ENCODE measurements at regions not wholly inside any gene's neighbourhood (a gene's known extent, or its start where the extent isn't known, plus 50 kb on each side); places are given as distances from the start of the nearest gene placed in this dataset.
A peak's percentile ranks its signal among the peaks of the same experiment; 100 is the strongest.

GRCh38 chr11:112322173-112322790 is 61.6 kb upstream of the PLET1 start:
- DNase-seq (ENCODE audit: low read depth, low spot score), result no peak
- no TSS peak for BruUV-seq (replicated peaks)
- POLR2A ChIA-PET, result no interaction called here
- H3K4me3 ChIP-seq (ENCODE audit: low read depth in 2 of 2, low read length in 2 of 2), result no peak overlapping the region
- no peaks in the 10 kb centered on the region for H3K9me3 ChIP-seq (ENCODE audit: control insufficient read depth, insufficient read depth, low read depth, low read length)
- in situ Hi-C loops (cut with HindIII; ENCODE audit: low pct_unique_long_range_greater_than_20kb, low sequenced_read_pairs), result no loop called here
- CTCF ChIA-PET, result no interaction called here
- H3K4me1 ChIP-seq (ENCODE audit: control insufficient read depth, insufficient read depth, low read length), result no peaks in the 10 kb centered on the region
- no peaks in the 10 kb centered on the region for H3K36me3 ChIP-seq (ENCODE audit: control insufficient read depth, insufficient read depth, low read length)
- intact Hi-C loops (cut with micrococcal nuclease; ENCODE audit: unreplicated experiment), result no loop called here
- ATAC-seq, result 0 out of 2 replicates have a peak, but pooled peaks have one; percentile 30
- H3K27me3 ChIP-seq (ENCODE audit: control insufficient read depth, insufficient read depth, low read length), result peaks cover 2% of the 10 kb centered on the region; the same call in 1 of the 2 replicates
- no peak overlapping the region for H3K27ac ChIP-seq (ENCODE audit: low read length)
- no peak for TF ChIP-seq REST (IDR thresholded peaks at IDR 0.05; ENCODE audit: insufficient read depth in 1 of 2, low read depth in 2 of 2, low read length in 1 of 2)
- TF ChIP-seq TCF7L2 (IDR thresholded peaks at IDR 0.05; ENCODE audit: low read depth, low read length), result no peak
- TF ChIP-seq, protein P1, sequence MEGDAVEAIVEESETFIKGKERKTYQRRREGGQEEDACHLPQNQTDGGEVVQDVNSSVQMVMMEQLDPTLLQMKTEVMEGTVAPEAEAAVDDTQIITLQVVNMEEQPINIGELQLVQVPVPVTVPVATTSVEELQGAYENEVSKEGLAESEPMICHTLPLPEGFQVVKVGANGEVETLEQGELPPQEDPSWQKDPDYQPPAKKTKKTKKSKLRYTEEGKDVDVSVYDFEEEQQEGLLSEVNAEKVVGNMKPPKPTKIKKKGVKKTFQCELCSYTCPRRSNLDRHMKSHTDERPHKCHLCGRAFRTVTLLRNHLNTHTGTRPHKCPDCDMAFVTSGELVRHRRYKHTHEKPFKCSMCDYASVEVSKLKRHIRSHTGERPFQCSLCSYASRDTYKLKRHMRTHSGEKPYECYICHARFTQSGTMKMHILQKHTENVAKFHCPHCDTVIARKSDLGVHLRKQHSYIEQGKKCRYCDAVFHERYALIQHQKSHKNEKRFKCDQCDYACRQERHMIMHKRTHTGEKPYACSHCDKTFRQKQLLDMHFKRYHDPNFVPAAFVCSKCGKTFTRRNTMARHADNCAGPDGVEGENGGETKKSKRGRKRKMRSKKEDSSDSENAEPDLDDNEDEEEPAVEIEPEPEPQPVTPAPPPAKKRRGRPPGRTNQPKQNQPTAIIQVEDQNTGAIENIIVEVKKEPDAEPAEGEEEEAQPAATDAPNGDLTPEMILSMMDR (IDR thresholded peaks at IDR 0.05), result no peak
- TF ChIP-seq POLR2AphosphoS5 (IDR thresholded peaks at IDR 0.05; ENCODE audit: low read depth, low read length), result no peak

- Histone ChIP-seq H3K4me1 (ENCODE audit: control insufficient read depth, insufficient read depth, low read length) (no peaks in the 10 kb centered on the region), H3K4me3 (ENCODE audit: low read depth in 2 of 2, low read length in 2 of 2) (no peak overlapping the region), H3K9me3 (ENCODE audit: control insufficient read depth, insufficient read depth, low read depth, low read length) (no peaks in the 10 kb centered on the region), H3K36me3 (ENCODE audit: control insufficient read depth, insufficient read depth, low read length) (no peaks in the 10 kb centered on the region), H3K27me3 (ENCODE audit: control insufficient read depth, insufficient read depth, low read length) (0 out of 2 replicates have a peak, but pooled peaks cover 2% of the 10 kb centered on the region), H3K27ac (ENCODE audit: low read length) (no peak overlapping the region)
- DNase-seq (ENCODE audit: low read depth, low spot score) (no peak), ATAC-seq (no peak)
- intact Hi-C loops (cut with micrococcal nuclease; ENCODE audit: unreplicated experiment), result no loop called here
- TF ChIP-seq, protein P1 (IDR thresholded peaks at IDR 0.05), result no peak
- TF ChIP-seq SIN3A (IDR thresholded peaks at IDR 0.05; ENCODE audit: borderline replicate concordance, insufficient read depth, low read depth, low read length) (no peak), POLR2AphosphoS5 (IDR thresholded peaks at IDR 0.05; ENCODE audit: low read depth, low read length) (no peak), REST (IDR thresholded peaks at IDR 0.05; ENCODE audit: insufficient read depth in 1 of 2, low read depth in 2 of 2, low read length in 1 of 2) (no peak), TCF7L2 (IDR thresholded peaks at IDR 0.05; ENCODE audit: low read depth, low read length) (no peak)
- ChIA-PET CTCF (no interaction called here), POLR2A (no interaction called here)
- in situ Hi-C loops (cut with HindIII; ENCODE audit: low pct_unique_long_range_greater_than_20kb, low sequenced_read_pairs), result no loop called here
- no TSS peak for BruUV-seq (replicated peaks)
Measured at GRCh38 chr11:112334381-112334780, 73.7 kb upstream of the PLET1 start.
